ENCODE measurements at regions not wholly inside any gene's neighbourhood (a gene's known extent, or its start where the extent isn't known, plus 50 kb on each side); places are given as distances from the start of the nearest gene placed in this dataset.

GRCh38 chrX:39418254-39418704 lies 617.0 kb downstream of the MID1IP1 start:
- H3K36me3 ChIP-seq (ENCODE audit: control insufficient read depth, insufficient read depth, low read length): no peaks in the 10 kb centered on the region
- POLR2A ChIA-PET: no interaction called here
- TF ChIP-seq, protein P1, sequence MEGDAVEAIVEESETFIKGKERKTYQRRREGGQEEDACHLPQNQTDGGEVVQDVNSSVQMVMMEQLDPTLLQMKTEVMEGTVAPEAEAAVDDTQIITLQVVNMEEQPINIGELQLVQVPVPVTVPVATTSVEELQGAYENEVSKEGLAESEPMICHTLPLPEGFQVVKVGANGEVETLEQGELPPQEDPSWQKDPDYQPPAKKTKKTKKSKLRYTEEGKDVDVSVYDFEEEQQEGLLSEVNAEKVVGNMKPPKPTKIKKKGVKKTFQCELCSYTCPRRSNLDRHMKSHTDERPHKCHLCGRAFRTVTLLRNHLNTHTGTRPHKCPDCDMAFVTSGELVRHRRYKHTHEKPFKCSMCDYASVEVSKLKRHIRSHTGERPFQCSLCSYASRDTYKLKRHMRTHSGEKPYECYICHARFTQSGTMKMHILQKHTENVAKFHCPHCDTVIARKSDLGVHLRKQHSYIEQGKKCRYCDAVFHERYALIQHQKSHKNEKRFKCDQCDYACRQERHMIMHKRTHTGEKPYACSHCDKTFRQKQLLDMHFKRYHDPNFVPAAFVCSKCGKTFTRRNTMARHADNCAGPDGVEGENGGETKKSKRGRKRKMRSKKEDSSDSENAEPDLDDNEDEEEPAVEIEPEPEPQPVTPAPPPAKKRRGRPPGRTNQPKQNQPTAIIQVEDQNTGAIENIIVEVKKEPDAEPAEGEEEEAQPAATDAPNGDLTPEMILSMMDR (IDR thresholded peaks at IDR 0.05; ENCODE audit: insufficient read depth, low read depth, low read length): no peak
- no peak for DNase-seq (ENCODE audit: low read depth)
- no peak overlapping the region for H3K4me3 ChIP-seq (ENCODE audit: low read depth, low read length)
- CTCF ChIA-PET: no interaction called here
- no peaks in the 10 kb centered on the region for H3K27me3 ChIP-seq (ENCODE audit: control insufficient read depth, insufficient read depth, low read length)

GRCh38 chrX:39418731-39419638 lies 617.7 kb downstream of the MID1IP1 start:
- TF ChIP-seq, protein P1 (IDR thresholded peaks at IDR 0.05; ENCODE audit: insufficient read depth, low read depth, low read length): no peak
- Histone ChIP-seq H3K27me3 (ENCODE audit: control insufficient read depth, insufficient read depth, low read length) (no peaks in the 10 kb centered on the region), H3K36me3 (ENCODE audit: control insufficient read depth, insufficient read depth, low read length) (no peaks in the 10 kb centered on the region), H3K4me3 (ENCODE audit: low read depth, low read length) (no peak overlapping the region)
- no peak for DNase-seq (ENCODE audit: low read depth)
- POLR2A ChIA-PET: no interaction called here
- CTCF ChIA-PET: no interaction called here

GRCh38 chrX:39421006-39421405 lies 619.7 kb downstream of the MID1IP1 start:
- Histone ChIP-seq H3K27me3 (ENCODE audit: control insufficient read depth, insufficient read depth, low read length) (no peaks in the 10 kb centered on the region), H3K4me3 (ENCODE audit: low read depth, low read length) (no peak overlapping the region), H3K36me3 (ENCODE audit: control insufficient read depth, insufficient read depth, low read length) (no peaks in the 10 kb centered on the region)
- TF ChIP-seq, protein P1 (IDR thresholded peaks at IDR 0.05; ENCODE audit: insufficient read depth, low read depth, low read length): no peak
- ChIA-PET CTCF (no interaction called here), POLR2A (no interaction called here)
- no peak for DNase-seq (ENCODE audit: low read depth)

GRCh38 chrX:39425124-39425806 lies 624.0 kb downstream of the MID1IP1 start:
- Histone ChIP-seq H3K27me3 (ENCODE audit: control insufficient read depth, insufficient read depth, low read length) (no peaks in the 10 kb centered on the region), H3K4me3 (ENCODE audit: low read depth, low read length) (no peak overlapping the region), H3K36me3 (ENCODE audit: control insufficient read depth, insufficient read depth, low read length) (no peaks in the 10 kb centered on the region)
- ChIA-PET POLR2A (no interaction called here), CTCF (no interaction called here)
- no peak for DNase-seq (ENCODE audit: low read depth)
- TF ChIP-seq, protein P1 (IDR thresholded peaks at IDR 0.05; ENCODE audit: insufficient read depth, low read depth, low read length): no peak

GRCh38 chrX:39426101-39426500 lies 624.8 kb downstream of the MID1IP1 start:
- TF ChIP-seq, protein P1 (IDR thresholded peaks at IDR 0.05; ENCODE audit: insufficient read depth, low read depth, low read length): no peak
- POLR2A ChIA-PET: no interaction called here
- no peak for DNase-seq (ENCODE audit: low read depth)
- no peaks in the 10 kb centered on the region for H3K36me3 ChIP-seq (ENCODE audit: control insufficient read depth, insufficient read depth, low read length)
- CTCF ChIA-PET: no interaction called here
- no peaks in the 10 kb centered on the region for H3K27me3 ChIP-seq (ENCODE audit: control insufficient read depth, insufficient read depth, low read length)
- H3K4me3 ChIP-seq (ENCODE audit: low read depth, low read length): no peak overlapping the region

Data from BJ (cell line).